ENCODE measurements at regions not wholly inside any gene's neighbourhood (a gene's known extent, or its start where the extent isn't known, plus 50 kb on each side); places are given as distances from the start of the nearest gene placed in this dataset.

GRCh38 chr20:11112832-11113231, 439.0 kb upstream of the JAG1 start:
- TF ChIP-seq, protein P1, sequence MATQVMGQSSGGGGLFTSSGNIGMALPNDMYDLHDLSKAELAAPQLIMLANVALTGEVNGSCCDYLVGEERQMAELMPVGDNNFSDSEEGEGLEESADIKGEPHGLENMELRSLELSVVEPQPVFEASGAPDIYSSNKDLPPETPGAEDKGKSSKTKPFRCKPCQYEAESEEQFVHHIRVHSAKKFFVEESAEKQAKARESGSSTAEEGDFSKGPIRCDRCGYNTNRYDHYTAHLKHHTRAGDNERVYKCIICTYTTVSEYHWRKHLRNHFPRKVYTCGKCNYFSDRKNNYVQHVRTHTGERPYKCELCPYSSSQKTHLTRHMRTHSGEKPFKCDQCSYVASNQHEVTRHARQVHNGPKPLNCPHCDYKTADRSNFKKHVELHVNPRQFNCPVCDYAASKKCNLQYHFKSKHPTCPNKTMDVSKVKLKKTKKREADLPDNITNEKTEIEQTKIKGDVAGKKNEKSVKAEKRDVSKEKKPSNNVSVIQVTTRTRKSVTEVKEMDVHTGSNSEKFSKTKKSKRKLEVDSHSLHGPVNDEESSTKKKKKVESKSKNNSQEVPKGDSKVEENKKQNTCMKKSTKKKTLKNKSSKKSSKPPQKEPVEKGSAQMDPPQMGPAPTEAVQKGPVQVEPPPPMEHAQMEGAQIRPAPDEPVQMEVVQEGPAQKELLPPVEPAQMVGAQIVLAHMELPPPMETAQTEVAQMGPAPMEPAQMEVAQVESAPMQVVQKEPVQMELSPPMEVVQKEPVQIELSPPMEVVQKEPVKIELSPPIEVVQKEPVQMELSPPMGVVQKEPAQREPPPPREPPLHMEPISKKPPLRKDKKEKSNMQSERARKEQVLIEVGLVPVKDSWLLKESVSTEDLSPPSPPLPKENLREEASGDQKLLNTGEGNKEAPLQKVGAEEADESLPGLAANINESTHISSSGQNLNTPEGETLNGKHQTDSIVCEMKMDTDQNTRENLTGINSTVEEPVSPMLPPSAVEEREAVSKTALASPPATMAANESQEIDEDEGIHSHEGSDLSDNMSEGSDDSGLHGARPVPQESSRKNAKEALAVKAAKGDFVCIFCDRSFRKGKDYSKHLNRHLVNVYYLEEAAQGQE (IDR thresholded peaks at IDR 0.05; ENCODE audit: borderline replicate concordance), result no peak
- TF ChIP-seq EZH2 (IDR thresholded peaks at IDR 0.05; ENCODE audit: borderline replicate concordance, insufficient read depth, low read length, poor library complexity, severe bottlenecking) (no peak), CTCF (IDR thresholded peaks at IDR 0.05; ENCODE audit: poor library complexity, severe bottlenecking) (no peak), POLR2AphosphoS5 (IDR thresholded peaks at IDR 0.05) (no peak), EP300 (conservative IDR thresholded peaks at IDR 0.05; ENCODE audit: poor library complexity, severe bottlenecking) (no peak), RAD21 (conservative IDR thresholded peaks at IDR 0.05) (no peak), MXI1 (conservative IDR thresholded peaks at IDR 0.05; ENCODE audit: poor library complexity, severe bottlenecking) (no peak), TAF1 (IDR thresholded peaks at IDR 0.05; ENCODE audit: low read depth) (no peak)

Measured in neural cell (in vitro differentiated cells).